Aorta (tissue), 5 donors: ENCODE measurements at regions not wholly inside any gene's neighbourhood (a gene's known extent, or its start where the extent isn't known, plus 50 kb on each side); places are given as distances from the start of the nearest gene placed in this dataset.
"Not testable (repeated sequence)": the region's sequence is repeated elsewhere in the genome, so short reads cannot be mapped to it uniquely, and the experiment has no call there.

Experiments used
- ATAC-seq: fragments of 200-7000 bp; cut with Tn5 transposase; one replicate; pipeline ENCODE4 v1.9.1; 2022; ENCODE audit warnings: moderate library complexity; ENCODE audit not compliant: low FRiP score
- DNase-seq, 2 donors: peaks; one replicate each; pipeline ENCODE4 v3.0.0-alpha.2; 2020
- H3K27ac ChIP-seq, 2 donors: one replicate each; pipeline ENCODE4 v1.5.1; 2013; ENCODE audit warnings: low read length in 2 of 2, mild to moderate bottlenecking in 2 of 2, moderate library complexity in 2 of 2, control low read depth in 1 of 2, inconsistent platforms in 1 of 2, low read depth in 1 of 2
- H3K27me3 ChIP-seq, 2 donors: one replicate each; pipeline ENCODE4 v1.6.1; 2013; ENCODE audit warnings: control low read depth in 1 of 2, low read length in 1 of 2, mild to moderate bottlenecking in 1 of 2, moderate library complexity in 1 of 2; ENCODE audit not compliant: insufficient read depth in 2 of 2, control insufficient read depth in 1 of 2
- H3K36me3 ChIP-seq, 2 donors: one replicate each; pipeline ENCODE4 v1.6.1; 2013; ENCODE audit warnings: control low read depth in 1 of 2, low read length in 1 of 2, mild to moderate bottlenecking in 1 of 2; ENCODE audit not compliant: insufficient read depth in 2 of 2, control insufficient read depth in 1 of 2
- H3K4me1 ChIP-seq, 2 donors: one replicate each; pipeline ENCODE4 v1.6.1; 2013; ENCODE audit warnings: low read length in 2 of 2, control low read depth in 1 of 2, mild to moderate bottlenecking in 1 of 2, moderate library complexity in 1 of 2; ENCODE audit not compliant: insufficient read depth in 2 of 2, control insufficient read depth in 1 of 2
- H3K4me3 ChIP-seq, 2 donors: one replicate each; pipeline ENCODE4 v1.5.1; 2013; ENCODE audit warnings: low read length in 2 of 2, control low read depth in 1 of 2, mild to moderate bottlenecking in 1 of 2
- H3K9me3 ChIP-seq: one replicate; pipeline ENCODE4 v1.6.1; 2013; ENCODE audit warnings: mild to moderate bottlenecking, low read length; ENCODE audit not compliant: control insufficient read depth
- WGBS, 2 donors: extraction: QIAGEN DNeasy Blood & Tissue Kit; methylation state at CpG; one replicate each; pipeline ENCODE4 v1.1.7; 2013; 5-methylcytosine and 5-hydroxymethylcytosine counted together
- intact Hi-C, 2 donors: fragments of 100-400 bp; cut with DNase I; formaldehyde crosslinking; loops; one replicate each; pipeline versions ENCODE4 v1.14.2 to v1.15.0; 2022
- donor health status: healthy with polysubstance abuse.
- donor health status: Bipolar disorder and iron deficiency.
- donor health status: DM: no; HTN: no; CAD: no.
- donor health status: DM: no; HTN: no; CAD: no.
- donor health status: DM: yes; HTN: yes; CAD: no.

DNA sequence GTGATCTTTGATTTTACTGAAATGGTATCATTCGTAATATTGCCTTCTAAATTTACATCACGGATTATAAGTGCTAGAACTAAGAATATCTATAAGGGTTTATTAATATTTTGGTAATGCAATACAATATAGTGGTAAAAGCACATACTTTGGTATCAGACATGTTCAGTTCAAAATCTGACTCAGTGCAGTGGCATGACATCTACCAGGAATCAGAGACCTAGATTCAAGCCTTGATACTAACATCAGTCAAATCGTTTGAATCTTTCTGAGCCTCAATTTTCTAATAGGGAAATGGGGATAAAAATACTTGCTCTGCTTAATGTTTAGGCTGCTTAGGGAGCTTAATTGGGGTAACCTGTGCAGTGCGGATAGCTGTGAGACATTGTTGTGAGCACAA lies 488.0 kb downstream of the BCKDHB start:
- Histone ChIP-seq H3K36me3 (no peaks in the 10 kb centered on the region), H3K27me3 (no peaks in the 10 kb centered on the region), H3K4me1 (no peaks in the 10 kb centered on the region), H3K4me3 (no peak overlapping the region), H3K9me3 (no peaks in the 10 kb centered on the region), H3K27ac (no peak overlapping the region)
- 89 to 92% methylated on average over 4 of the region's 4 CpGs for WGBS, 2 donors
- ATAC-seq = no peak
- DNase-seq = no peak
- intact Hi-C loops = no loop called here

DNA sequence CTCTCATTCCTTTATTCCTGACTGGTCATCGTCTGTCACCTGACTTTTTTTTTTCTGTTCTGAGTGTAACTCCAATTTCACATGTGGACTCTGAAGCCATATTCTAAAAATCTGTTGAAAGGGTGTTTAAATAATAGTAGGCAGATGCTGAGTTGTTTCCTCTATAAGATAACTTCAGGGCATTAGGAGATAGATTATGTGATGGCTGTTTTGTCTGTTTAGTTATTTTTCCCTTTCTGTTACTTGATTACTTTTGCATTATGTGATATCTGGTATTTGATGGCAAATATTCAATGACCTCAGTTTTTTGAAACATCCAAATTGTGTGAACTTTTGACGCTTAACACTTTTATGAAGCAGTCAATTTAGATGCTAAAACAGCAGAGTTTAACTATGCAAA lies 486.0 kb downstream of the BCKDHB start:
- Histone ChIP-seq H3K27ac (no peak overlapping the region), H3K27me3 (no peaks in the 10 kb centered on the region), H3K4me3 (no peak overlapping the region), H3K9me3 (no peaks in the 10 kb centered on the region), H3K4me1 (no peaks in the 10 kb centered on the region), H3K36me3 (no peaks in the 10 kb centered on the region)
- WGBS, 2 donors = 87 to 90% methylated on average over 2 of the region's 2 CpGs
- ATAC-seq = no peak
- intact Hi-C loops = no loop called here
- no peak for DNase-seq

DNA sequence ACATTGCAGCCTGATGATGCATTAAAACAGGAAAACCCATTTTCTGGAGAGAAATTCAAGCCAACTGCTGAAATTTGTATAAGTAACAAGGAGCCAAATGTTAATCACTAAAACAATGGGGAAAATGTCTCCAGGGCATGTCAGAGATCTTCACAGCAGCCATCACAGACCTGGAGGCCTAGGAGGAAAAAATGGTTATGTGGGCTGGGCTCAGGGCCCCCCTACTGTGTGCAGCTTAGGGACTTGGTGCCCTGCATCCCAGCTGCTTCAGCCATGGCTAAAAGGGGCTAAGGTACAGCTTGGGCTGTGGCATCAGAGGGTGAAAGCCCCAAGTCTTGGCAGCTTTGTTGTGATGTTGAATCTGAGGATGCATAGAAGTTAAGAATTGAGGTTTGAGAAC lies 479.8 kb downstream of the BCKDHB start:
- Histone ChIP-seq H3K4me3 (no peak overlapping the region), H3K36me3 (no peaks in the 10 kb centered on the region), H3K9me3 (no peaks in the 10 kb centered on the region), H3K27ac (no peak overlapping the region), H3K27me3 (no peaks in the 10 kb centered on the region), H3K4me1 (no peaks in the 10 kb centered on the region)
- intact Hi-C loops = no loop called here
- no peak for DNase-seq
- no peak for ATAC-seq

DNA sequence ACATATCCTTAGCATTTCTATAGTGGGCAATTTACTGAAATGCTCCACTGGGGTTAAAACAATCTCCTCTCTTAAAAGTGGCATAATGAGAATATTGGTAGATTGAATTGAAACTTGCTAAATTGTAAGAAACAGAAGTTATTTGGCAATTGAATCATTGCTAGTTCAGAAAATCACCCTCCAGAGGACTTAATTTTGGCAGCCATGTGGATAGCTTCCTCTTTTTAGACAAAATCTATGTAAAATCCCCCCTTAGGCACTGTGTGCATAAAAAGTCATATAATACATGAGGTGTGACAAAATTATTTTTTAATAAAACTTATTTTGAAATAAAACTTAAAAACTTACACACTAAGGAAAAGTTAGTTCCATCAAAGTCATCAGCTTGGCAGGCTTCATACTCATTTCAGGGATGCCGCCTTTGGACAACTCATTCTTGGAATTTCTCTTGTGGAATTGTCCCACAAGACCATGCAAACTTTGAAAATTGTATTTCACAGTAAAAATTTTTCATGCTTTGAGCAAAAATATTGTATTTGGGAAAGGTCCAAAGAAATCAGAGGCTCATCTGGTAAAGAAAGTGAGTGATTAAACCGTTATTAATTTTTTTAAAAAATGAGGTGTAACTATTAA lies 473.0 kb downstream of the BCKDHB start:
- Histone ChIP-seq H3K4me3 (no peak overlapping the region), H3K4me1 (no peaks in the 10 kb centered on the region), H3K9me3 (no peaks in the 10 kb centered on the region), H3K27me3 (no peaks in the 10 kb centered on the region), H3K36me3 (no peaks in the 10 kb centered on the region), H3K27ac (no peak overlapping the region)
- intact Hi-C loops = no loop called here
- WGBS, 2 donors = 8 to 10% methylated on average over 2 of the region's 2 CpGs
- DNase-seq (no peak), ATAC-seq (no peak)

- H3K4me1 ChIP-seq, H3K27ac ChIP-seq, intact Hi-C loops, DNase-seq, H3K9me3 ChIP-seq, H3K27me3 ChIP-seq, ATAC-seq, H3K4me3 ChIP-seq, H3K36me3 ChIP-seq: not testable (repeated sequence)
- WGBS, 2 donors = 63 to 71% methylated on average over 15 of the region's 15 CpGs
Observed at GRCh38 chr6:80573320-80573719, 466.8 kb downstream of the BCKDHB start.

- Histone ChIP-seq H3K4me3 (no peak overlapping the region), H3K9me3 (no peaks in the 10 kb centered on the region), H3K27me3 (no peaks in the 10 kb centered on the region), H3K4me1 (no peaks in the 10 kb centered on the region), H3K36me3 (no peaks in the 10 kb centered on the region), H3K27ac (no peak overlapping the region)
- 97% methylated on average over 1 of the region's 1 CpG for WGBS, 2 donors
- intact Hi-C loops = no loop called here
- ATAC-seq (no peak), DNase-seq (no peak)
Observed at GRCh38 chr6:80566361-80566760, 459.9 kb downstream of the BCKDHB start.

DNA sequence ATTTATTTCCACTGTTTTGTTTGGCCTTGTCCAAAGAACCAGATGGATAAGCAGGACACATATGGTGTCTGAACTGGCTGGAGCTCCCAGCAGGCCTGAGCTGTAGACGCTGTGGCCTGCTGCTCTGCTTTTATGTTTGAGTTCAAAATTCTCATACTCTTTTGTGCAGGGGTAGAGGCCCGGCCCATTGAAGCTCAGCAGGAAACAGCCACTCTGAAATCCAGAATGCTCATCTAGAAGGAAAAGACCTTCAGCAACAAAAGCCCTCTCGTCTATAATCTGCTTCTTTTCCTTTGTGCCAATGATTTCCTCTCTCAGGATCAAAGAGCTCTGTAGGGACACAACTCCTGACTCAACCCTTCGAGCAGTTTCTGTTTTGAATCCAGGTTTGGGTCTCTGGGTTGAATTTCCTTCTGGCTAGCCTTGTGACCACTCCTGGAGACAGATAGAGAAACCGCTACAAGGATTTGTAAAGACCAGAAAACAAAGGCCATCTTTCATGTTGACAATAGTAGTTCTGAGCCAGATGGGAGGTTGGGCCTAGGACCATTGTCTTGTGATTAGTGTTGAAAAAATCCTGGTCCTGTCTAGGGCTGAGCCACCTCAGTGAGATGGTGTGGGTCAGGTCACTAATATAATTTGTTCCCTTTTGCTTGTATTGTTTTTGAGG lies 446.7 kb downstream of the BCKDHB start:
- no peaks in the 10 kb centered on the region for H3K9me3 ChIP-seq
- no peaks in the 10 kb centered on the region for H3K36me3 ChIP-seq
- ATAC-seq = no peak
- WGBS, 2 donors = 36 to 43% methylated on average over 5 of the region's 5 CpGs
- H3K4me3 ChIP-seq = no peak overlapping the region
- DNase-seq = no peak
- peaks cover 0 to 3% of the 10 kb centered on the region in 2 donors for H3K4me1 ChIP-seq
- intact Hi-C loops = no loop called here
- H3K27me3 ChIP-seq = peaks cover 0 to 1% of the 10 kb centered on the region in 2 donors
- H3K27ac ChIP-seq = no peak overlapping the region

DNA sequence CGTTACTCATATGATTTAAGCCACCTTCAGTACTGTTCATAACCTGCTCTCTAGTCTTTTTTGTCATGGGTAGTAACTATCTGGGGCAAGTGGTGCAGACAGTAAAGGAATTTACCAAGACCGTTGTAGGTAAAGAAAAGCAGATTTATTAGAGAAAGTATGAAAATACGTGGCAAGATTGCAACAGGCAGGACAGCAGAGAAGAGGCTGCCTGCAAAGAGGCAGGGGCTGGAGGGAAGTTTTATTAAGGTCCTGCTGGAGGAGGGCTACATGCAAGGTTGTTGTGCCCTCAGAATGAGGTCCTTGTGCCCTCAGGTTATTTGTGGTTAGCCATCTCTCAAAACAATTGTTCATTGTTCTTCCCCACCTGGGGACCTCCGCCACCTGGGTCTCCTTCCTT lies 444.3 kb downstream of the BCKDHB start:
- no peak overlapping the region for H3K4me3 ChIP-seq
- intact Hi-C loops = no loop called here
- no peaks in the 10 kb centered on the region for H3K9me3 ChIP-seq
- H3K27ac ChIP-seq = no peak overlapping the region
- peaks cover 0 to 1% of the 10 kb centered on the region in 2 donors for H3K27me3 ChIP-seq
- DNase-seq (no peak), ATAC-seq (no peak)
- peaks cover 0 to 7% of the 10 kb centered on the region in 2 donors for H3K4me1 ChIP-seq
- H3K36me3 ChIP-seq = no peaks in the 10 kb centered on the region
- WGBS, 2 donors = 89 to 93% methylated on average over 4 of the region's 4 CpGs

GRCh38 chr6:80550281-80550680 lies 443.8 kb downstream of the BCKDHB start:
- peaks cover 0 to 1% of the 10 kb centered on the region in 2 donors for H3K27me3 ChIP-seq
- no peaks in the 10 kb centered on the region for H3K36me3 ChIP-seq
- peaks cover 0 to 7% of the 10 kb centered on the region in 2 donors for H3K4me1 ChIP-seq
- no peak for DNase-seq
- H3K27ac ChIP-seq = no peak overlapping the region
- no peak for ATAC-seq
- no peaks in the 10 kb centered on the region for H3K9me3 ChIP-seq
- H3K4me3 ChIP-seq = no peak overlapping the region
- intact Hi-C loops = no loop called here
- WGBS, 2 donors = 74 to 79% methylated on average over 2 of the region's 2 CpGs
